ENCODE measurements at regions not wholly inside any gene's neighbourhood (a gene's known extent, or its start where the extent isn't known, plus 50 kb on each side); places are given as distances from the start of the nearest gene placed in this dataset.

DNA sequence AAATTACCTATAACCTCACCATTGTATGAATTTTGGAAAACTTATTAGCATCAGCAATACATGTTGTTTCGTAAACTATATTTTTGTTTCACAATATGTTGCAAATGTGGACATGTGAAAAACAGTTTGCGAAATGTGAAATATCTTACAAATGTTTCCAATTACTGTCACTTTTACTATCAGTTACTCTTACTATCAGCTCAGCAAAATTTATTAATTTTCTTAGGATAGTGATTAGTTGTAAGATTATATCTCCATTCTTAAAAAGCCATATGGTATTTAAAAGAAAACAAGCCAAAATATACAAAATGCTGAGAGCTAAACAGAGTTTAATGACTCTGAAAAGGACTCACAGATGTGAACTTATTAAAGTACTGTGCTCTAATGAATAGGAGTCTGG is 111.9 kb upstream of the LPAR1 start:
- no peaks in the 10 kb centered on the region for H3K36me3 ChIP-seq (ENCODE audit: insufficient read depth, low read length)
- H3K4me3 ChIP-seq, result peak overlapping the region; percentile 10; the same call in 1 of the 2 replicates
- peak overlapping the region; percentile 54 for H3K9ac ChIP-seq (ENCODE audit: insufficient read length)
- peak overlapping the region; percentile 94 for H3K27ac ChIP-seq
- H3K9me3 ChIP-seq (ENCODE audit: low read depth, low read length), result no peaks in the 10 kb centered on the region
- DNase-seq (ENCODE audit: low read depth, low spot score), result no peak
- TF ChIP-seq EZH2 (IDR thresholded peaks at IDR 0.05) (no peak), POLR2AphosphoS5 (IDR thresholded peaks at IDR 0.05; ENCODE audit: borderline replicate concordance, low read depth, low read length) (no peak; the same call in 1 of the 2 replicates), FOXP2 (optimal IDR thresholded peaks at IDR 0.05; ENCODE audit: control extremely low read depth, extremely low read length, insufficient read depth) (no peak)

DNA sequence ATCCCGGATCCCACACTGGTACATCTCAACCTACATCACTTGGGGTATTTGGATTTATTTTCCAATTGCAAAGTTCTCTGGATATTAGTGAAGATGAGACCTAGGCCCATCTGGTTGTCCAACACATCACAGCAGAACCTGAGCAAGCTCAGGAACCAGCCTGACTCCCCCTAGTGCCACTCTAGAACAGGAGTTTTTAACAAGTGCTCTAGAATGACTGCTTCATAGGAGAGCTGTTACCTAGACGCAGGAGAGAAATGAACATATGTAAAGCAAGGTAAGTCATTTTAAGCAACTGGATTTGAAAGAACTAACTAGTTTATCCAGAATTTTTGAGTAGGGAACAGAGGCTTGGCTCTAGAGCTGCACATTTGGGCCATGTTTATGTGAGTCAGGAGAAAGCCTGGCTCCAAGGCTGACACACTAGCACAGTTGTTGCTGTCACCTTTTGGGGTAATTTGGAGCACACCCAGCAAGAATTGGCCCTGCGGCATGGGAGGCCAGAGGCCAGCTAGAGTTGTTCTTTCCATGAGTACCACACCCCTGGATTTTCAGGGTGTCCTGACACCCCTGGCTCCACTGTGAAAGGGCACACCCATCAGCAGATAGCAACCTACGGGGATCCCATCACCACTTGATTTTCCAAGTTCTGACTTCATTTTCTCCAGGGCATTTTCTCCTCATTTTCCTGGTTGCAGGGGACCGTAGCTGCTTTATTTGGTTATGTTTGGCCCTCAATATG is 110.9 kb upstream of the LPAR1 start:
- H3K27ac ChIP-seq, result peak overlapping the region; percentile 94
- peak overlapping the region; percentile 59 for H3K4me3 ChIP-seq
- H3K9ac ChIP-seq (ENCODE audit: insufficient read length), result peak overlapping the region; percentile 19
- H3K36me3 ChIP-seq (ENCODE audit: insufficient read depth, low read length), result no peaks in the 10 kb centered on the region
- DNase-seq (ENCODE audit: low read depth, low spot score), result no peak
- TF ChIP-seq EZH2 (IDR thresholded peaks at IDR 0.05) (no peak), FOXP2 (optimal IDR thresholded peaks at IDR 0.05; ENCODE audit: control extremely low read depth, extremely low read length, insufficient read depth) (no peak), POLR2AphosphoS5 (IDR thresholded peaks at IDR 0.05; ENCODE audit: borderline replicate concordance, low read depth, low read length) (no peak)
- no peaks in the 10 kb centered on the region for H3K9me3 ChIP-seq (ENCODE audit: low read depth, low read length)

GRCh38 chr9:111148052-111149017 is 110.1 kb upstream of the LPAR1 start:
- peak; percentile 44; the same call in 1 of the 2 replicates for TF ChIP-seq POLR2AphosphoS5 (IDR thresholded peaks at IDR 0.05; ENCODE audit: borderline replicate concordance, low read depth, low read length)
- no peak for TF ChIP-seq EZH2 (IDR thresholded peaks at IDR 0.05)
- DNase-seq (ENCODE audit: low read depth, low spot score), result peak; percentile 87
- H3K4me3 ChIP-seq, result peak overlapping the region; percentile 59

DNA sequence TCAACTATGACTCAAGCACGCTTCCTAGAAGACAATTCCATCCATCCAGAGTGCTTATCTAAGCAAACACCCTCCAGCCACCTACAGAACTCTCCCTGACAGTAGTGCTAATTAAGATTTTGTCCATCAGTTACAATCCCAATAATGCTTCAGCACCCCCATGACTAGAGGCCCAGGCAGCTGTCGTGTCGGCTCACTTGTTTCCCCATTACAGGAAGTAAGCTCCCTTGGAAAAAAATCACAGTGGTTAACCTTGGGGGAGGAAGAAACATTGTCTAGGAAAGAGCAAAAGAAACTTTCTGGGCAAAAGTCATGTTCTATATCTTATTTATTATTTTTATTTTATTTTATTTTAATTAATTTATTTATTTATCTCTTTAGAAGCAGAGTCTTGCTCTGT is 108.8 kb upstream of the LPAR1 start:
- H3K9me3 ChIP-seq (ENCODE audit: low read depth, low read length), result no peaks in the 10 kb centered on the region
- H3K9ac ChIP-seq (ENCODE audit: insufficient read length), result no peak overlapping the region
- H3K36me3 ChIP-seq (ENCODE audit: insufficient read depth, low read length), result no peaks in the 10 kb centered on the region
- DNase-seq (ENCODE audit: low read depth, low spot score), result no peak
- H3K4me3 ChIP-seq, result no peak overlapping the region
- H3K27ac ChIP-seq, result no peak overlapping the region
- TF ChIP-seq FOXP2 (optimal IDR thresholded peaks at IDR 0.05; ENCODE audit: control extremely low read depth, extremely low read length, insufficient read depth) (no peak), POLR2AphosphoS5 (IDR thresholded peaks at IDR 0.05; ENCODE audit: borderline replicate concordance, low read depth, low read length) (no peak), EZH2 (IDR thresholded peaks at IDR 0.05) (no peak)

More at GRCh38 chr9:111148052-111149017, 110.1 kb upstream of the LPAR1 start:
- Histone ChIP-seq H3K9me3 (ENCODE audit: low read depth, low read length) (no peaks in the 10 kb centered on the region), H3K27ac (peak overlapping the region; percentile 94), H3K9ac (ENCODE audit: insufficient read length) (peak overlapping the region; percentile 51), H3K36me3 (ENCODE audit: insufficient read depth, low read length) (no peaks in the 10 kb centered on the region)

- Histone ChIP-seq H3K9ac (ENCODE audit: insufficient read length) (no peak overlapping the region), H3K4me3 (no peak overlapping the region), H3K36me3 (ENCODE audit: insufficient read depth, low read length) (no peaks in the 10 kb centered on the region), H3K9me3 (ENCODE audit: low read depth, low read length) (no peaks in the 10 kb centered on the region), H3K27ac (no peak overlapping the region)
- no peak for DNase-seq (ENCODE audit: low read depth, low spot score)
- no peak for TF ChIP-seq POLR2AphosphoS5 (IDR thresholded peaks at IDR 0.05; ENCODE audit: borderline replicate concordance, low read depth, low read length)
- no peak for TF ChIP-seq EZH2 (IDR thresholded peaks at IDR 0.05)
- no peak for TF ChIP-seq FOXP2 (optimal IDR thresholded peaks at IDR 0.05; ENCODE audit: control extremely low read depth, extremely low read length, insufficient read depth)
Observed at GRCh38 chr9:111144741-111145140, 106.5 kb upstream of the LPAR1 start.

- H3K9me3 ChIP-seq (ENCODE audit: low read depth, low read length), result 0 out of 2 replicates have a peak, but pooled peaks cover 6% of the 10 kb centered on the region
- no peak for DNase-seq (ENCODE audit: low read depth, low spot score)
- H3K27ac ChIP-seq, result no peak overlapping the region
- no peak overlapping the region for H3K9ac ChIP-seq (ENCODE audit: insufficient read length)
- H3K4me3 ChIP-seq, result no peak overlapping the region
- H3K36me3 ChIP-seq (ENCODE audit: insufficient read depth, low read length), result no peaks in the 10 kb centered on the region
- no peak for TF ChIP-seq POLR2AphosphoS5 (IDR thresholded peaks at IDR 0.05; ENCODE audit: borderline replicate concordance, low read depth, low read length)
- TF ChIP-seq EZH2 (IDR thresholded peaks at IDR 0.05), result no peak
- TF ChIP-seq FOXP2 (optimal IDR thresholded peaks at IDR 0.05; ENCODE audit: control extremely low read depth, extremely low read length, insufficient read depth), result no peak
Observed at GRCh38 chr9:111136180-111136579, 97.9 kb upstream of the LPAR1 start.

- Histone ChIP-seq H3K9me3 (ENCODE audit: low read depth, low read length) (0 out of 2 replicates have a peak, but pooled peaks cover 4% of the 10 kb centered on the region), H3K9ac (ENCODE audit: insufficient read length) (no peak overlapping the region), H3K27ac (no peak overlapping the region), H3K4me3 (no peak overlapping the region), H3K36me3 (ENCODE audit: insufficient read depth, low read length) (no peaks in the 10 kb centered on the region)
- no peak for DNase-seq (ENCODE audit: low read depth, low spot score)
- TF ChIP-seq EZH2 (IDR thresholded peaks at IDR 0.05) (no peak), POLR2AphosphoS5 (IDR thresholded peaks at IDR 0.05; ENCODE audit: borderline replicate concordance, low read depth, low read length) (no peak), FOXP2 (optimal IDR thresholded peaks at IDR 0.05; ENCODE audit: control extremely low read depth, extremely low read length, insufficient read depth) (no peak)
Observed at GRCh38 chr9:111131211-111131610, 92.9 kb upstream of the LPAR1 start.

DNA sequence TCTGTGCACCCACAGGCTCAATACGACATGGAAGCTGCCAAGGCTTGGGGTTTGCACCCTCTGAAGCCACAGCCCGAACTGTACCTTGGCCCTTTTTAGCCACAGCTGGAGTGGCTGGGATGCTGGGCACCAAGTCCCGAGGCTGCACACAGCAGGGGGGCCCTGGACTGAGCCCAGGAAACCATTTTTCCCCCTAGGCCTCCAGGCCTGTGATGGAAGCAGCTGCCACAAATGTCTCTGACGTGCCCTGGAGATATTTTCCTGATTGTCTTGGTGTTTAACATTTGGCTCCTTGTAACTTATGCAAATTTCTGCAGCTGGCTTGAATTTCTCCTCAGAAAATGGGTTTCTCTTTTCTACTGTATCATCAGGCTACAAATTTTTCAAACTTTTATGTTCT is 82.3 kb upstream of the LPAR1 start:
- DNase-seq (ENCODE audit: low read depth, low spot score), result no peak
- TF ChIP-seq FOXP2 (optimal IDR thresholded peaks at IDR 0.05; ENCODE audit: control extremely low read depth, extremely low read length, insufficient read depth) (no peak), POLR2AphosphoS5 (IDR thresholded peaks at IDR 0.05; ENCODE audit: borderline replicate concordance, low read depth, low read length) (no peak), EZH2 (IDR thresholded peaks at IDR 0.05) (no peak)
- H3K9me3 ChIP-seq (ENCODE audit: low read depth, low read length), result no peaks in the 10 kb centered on the region

More for the DNA sequence above, 82.3 kb upstream of the LPAR1 start:
- no peak overlapping the region for H3K27ac ChIP-seq
- H3K9ac ChIP-seq (ENCODE audit: insufficient read length), result no peak overlapping the region
- H3K36me3 ChIP-seq (ENCODE audit: insufficient read depth, low read length), result no peaks in the 10 kb centered on the region
- no peak overlapping the region for H3K4me3 ChIP-seq

Data from SK-N-MC (cell line).